ENCODE measurements at regions not wholly inside any gene's neighbourhood (a gene's known extent, or its start where the extent isn't known, plus 50 kb on each side); places are given as distances from the start of the nearest gene placed in this dataset.

DNA sequence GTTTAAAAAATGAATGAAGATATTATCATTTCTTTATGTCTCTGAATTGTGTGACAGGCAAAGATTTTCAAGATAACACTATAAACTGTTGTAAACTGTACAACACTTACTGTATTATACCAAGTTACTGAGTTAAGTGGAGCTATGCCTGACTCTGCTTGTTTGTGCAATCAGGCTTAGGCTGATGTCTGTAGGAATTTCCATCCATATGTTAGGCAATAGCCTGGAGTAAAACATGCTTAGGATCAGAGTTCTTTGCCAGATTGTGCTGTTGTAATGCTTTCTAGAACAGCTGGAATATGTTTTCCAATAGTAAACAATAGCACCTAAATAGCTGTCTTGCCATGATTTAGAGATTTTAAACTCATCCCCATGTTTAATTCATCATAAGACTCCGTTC lies 1496.7 kb downstream of the CDH11 start:
- Mint-ChIP-seq H3K9me3 (peaks cover 1% of the 10 kb centered on the region), H3K27me3 (ENCODE audit: low read depth) (no peaks in the 10 kb centered on the region), H3K4me3 (no peak overlapping the region), H3K36me3 (ENCODE audit: low read depth) (no peaks in the 10 kb centered on the region), H3K4me1 (no peaks in the 10 kb centered on the region), H3K27ac (no peak overlapping the region)
- TF ChIP-seq, protein P1, sequence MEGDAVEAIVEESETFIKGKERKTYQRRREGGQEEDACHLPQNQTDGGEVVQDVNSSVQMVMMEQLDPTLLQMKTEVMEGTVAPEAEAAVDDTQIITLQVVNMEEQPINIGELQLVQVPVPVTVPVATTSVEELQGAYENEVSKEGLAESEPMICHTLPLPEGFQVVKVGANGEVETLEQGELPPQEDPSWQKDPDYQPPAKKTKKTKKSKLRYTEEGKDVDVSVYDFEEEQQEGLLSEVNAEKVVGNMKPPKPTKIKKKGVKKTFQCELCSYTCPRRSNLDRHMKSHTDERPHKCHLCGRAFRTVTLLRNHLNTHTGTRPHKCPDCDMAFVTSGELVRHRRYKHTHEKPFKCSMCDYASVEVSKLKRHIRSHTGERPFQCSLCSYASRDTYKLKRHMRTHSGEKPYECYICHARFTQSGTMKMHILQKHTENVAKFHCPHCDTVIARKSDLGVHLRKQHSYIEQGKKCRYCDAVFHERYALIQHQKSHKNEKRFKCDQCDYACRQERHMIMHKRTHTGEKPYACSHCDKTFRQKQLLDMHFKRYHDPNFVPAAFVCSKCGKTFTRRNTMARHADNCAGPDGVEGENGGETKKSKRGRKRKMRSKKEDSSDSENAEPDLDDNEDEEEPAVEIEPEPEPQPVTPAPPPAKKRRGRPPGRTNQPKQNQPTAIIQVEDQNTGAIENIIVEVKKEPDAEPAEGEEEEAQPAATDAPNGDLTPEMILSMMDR (IDR thresholded peaks at IDR 0.05; ENCODE audit: unreplicated experiment in 3 of 3), result no peak

DNA sequence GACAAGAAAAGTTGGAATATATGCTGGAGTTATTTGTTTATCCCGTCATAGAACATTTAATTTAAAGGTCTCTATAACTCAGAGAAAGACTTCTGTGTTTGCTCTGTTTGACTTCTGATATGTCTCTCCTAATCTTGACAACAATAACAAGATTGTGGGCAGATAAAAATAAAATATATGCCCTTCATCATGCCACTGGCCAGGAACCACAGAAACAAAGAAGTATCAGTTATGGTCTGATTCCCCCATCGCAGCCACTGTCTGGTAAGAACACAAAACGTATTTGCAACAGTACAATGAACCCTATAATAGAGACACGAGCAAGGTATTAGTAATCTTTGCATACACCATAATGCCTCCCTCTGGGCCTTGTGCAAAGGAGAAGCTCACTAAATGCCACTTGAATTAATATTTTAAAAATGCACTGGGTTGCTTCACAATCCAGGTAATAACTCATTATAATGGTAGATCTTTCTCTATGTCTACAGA lies 1498.3 kb downstream of the CDH11 start:
- TF ChIP-seq, protein P1 (IDR thresholded peaks at IDR 0.05; ENCODE audit: unreplicated experiment in 3 of 3), result no peak
- H3K9me3 Mint-ChIP-seq, result no peaks in the 10 kb centered on the region
- no peaks in the 10 kb centered on the region for H3K4me1 Mint-ChIP-seq
- H3K27me3 Mint-ChIP-seq (ENCODE audit: low read depth), result no peaks in the 10 kb centered on the region
- no peak overlapping the region for H3K27ac Mint-ChIP-seq
- H3K4me3 Mint-ChIP-seq, result no peak overlapping the region
- H3K36me3 Mint-ChIP-seq (ENCODE audit: low read depth), result no peaks in the 10 kb centered on the region

DNA sequence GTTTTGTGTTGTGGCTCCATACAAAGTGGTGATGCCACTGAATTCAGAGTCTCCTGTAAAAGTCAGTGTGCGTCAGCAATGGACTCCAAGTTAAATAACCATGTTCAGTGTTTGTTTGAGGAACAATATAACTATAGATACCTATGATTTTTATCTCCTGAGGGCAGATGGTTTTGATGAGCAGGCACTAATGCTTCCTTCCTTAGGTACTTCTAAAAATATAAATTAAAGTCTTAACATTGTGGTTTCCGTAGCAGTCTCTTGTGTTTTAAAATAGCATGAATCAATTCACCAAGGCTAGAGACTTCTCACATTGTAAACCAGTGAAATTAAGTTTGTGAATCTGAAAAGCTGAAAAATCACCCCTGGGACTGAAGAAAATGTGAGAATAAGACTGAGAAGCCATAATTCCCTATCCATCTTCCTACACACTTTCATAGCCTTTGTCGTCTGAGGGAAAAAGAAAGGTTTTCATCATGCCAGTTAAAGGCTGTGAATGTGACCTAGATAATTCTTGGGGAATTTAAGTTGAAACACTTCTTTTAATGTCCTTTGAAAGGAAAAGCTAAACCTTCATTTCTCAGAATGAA lies 1502.9 kb downstream of the CDH11 start:
- no peaks in the 10 kb centered on the region for H3K9me3 Mint-ChIP-seq
- H3K4me3 Mint-ChIP-seq, result no peak overlapping the region
- no peaks in the 10 kb centered on the region for H3K27me3 Mint-ChIP-seq (ENCODE audit: low read depth)
- no peaks in the 10 kb centered on the region for H3K4me1 Mint-ChIP-seq
- H3K36me3 Mint-ChIP-seq (ENCODE audit: low read depth), result no peaks in the 10 kb centered on the region
- TF ChIP-seq, protein P1 (IDR thresholded peaks at IDR 0.05; ENCODE audit: unreplicated experiment in 3 of 3), result no peak
- no peak overlapping the region for H3K27ac Mint-ChIP-seq

DNA sequence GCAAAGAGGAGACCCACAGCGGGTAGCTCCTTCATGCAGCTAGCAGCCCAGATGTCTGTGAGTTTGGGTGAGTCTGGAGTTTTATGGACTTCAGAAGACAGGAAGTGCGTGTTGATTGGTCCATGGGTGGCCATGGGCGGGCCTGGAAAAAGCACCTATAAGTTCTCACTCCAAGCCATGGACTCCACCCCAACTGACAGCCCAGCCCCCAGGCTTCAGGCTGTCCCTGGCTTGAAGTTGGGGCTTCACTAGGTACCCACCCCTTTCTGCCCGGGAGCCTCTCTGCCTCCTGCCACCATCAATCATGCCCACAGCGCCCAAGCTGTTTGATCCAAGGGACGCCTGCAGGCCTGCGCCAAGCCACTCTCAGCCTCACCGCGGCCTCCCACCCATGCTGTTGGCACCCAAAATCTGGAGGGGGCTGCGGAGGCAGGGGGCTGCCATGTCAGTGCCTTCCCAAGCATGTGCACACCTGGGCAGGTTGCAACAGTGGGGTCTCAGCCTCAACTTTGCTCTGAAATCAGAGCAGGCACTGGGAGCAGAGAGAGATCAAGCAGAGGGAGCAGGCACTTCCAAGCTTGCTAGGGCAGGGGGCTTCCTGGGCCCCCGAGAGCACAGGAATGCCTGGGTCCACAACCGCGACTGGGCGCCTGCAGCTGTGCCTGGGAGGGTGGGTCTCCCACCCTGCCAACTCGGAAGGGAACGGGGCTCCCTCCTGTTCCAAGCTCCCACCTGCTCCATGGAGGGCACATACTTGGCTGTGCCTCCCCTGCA lies 1503.7 kb downstream of the CDH11 start:
- Mint-ChIP-seq H3K36me3 (ENCODE audit: low read depth) (no peaks in the 10 kb centered on the region), H3K4me1 (no peaks in the 10 kb centered on the region), H3K4me3 (no peak overlapping the region), H3K27ac (no peak overlapping the region), H3K27me3 (ENCODE audit: low read depth) (no peaks in the 10 kb centered on the region), H3K9me3 (peaks cover 7% of the 10 kb centered on the region)
- TF ChIP-seq, protein P1 (IDR thresholded peaks at IDR 0.05; ENCODE audit: unreplicated experiment in 3 of 3), result no peak

DNA sequence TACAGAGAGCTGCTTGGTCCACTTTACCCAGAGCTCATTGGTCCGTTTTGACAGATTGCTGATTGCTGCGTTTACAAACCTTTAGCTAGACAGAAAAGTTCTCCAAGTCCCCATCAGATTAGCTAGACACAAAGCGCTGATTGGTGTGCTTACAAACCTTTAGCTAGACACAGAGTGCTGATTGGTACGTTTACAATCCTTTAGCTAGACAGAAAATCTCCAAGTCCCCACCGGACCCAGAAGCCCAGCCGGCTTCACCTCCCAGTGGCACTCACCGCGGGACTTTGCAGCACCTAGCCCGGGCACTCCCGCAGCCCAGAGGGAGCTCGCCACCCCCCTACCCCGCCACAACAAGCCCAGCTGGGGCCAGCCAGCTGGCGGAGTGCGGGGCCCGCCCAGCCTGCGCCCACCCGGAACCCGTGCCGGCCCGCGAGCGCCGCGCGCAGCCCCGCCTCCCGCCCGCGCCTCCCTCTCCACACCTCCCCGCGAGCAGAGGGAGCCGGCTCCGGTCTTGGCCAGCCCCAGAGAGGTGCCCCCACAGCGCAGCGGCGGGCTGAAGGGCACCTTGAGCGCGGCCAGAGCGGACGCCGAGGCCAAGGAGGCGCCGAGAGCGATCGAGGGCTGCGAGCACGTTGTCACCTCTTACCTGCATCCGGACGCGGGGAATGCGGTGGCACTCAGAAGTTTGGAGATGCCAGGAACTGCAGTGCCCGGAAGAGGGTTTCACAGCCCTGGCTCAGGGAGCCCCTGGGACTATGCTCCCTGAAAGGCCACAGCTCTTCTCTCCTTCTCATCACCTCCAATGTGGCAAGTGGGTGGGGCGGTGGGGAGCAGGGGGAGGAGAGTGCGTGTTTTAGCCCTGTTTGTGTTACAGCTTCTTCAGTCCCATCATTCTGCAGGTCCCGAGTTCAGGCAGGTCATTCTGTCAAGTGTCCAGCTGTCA lies 1504.5 kb downstream of the CDH11 start:
- H3K36me3 Mint-ChIP-seq (ENCODE audit: low read depth), result no peaks in the 10 kb centered on the region
- no peaks in the 10 kb centered on the region for H3K4me1 Mint-ChIP-seq
- H3K4me3 Mint-ChIP-seq, result no peak overlapping the region
- peaks cover 7% of the 10 kb centered on the region for H3K9me3 Mint-ChIP-seq
- no peak overlapping the region for H3K27ac Mint-ChIP-seq
- TF ChIP-seq, protein P1 (IDR thresholded peaks at IDR 0.05; ENCODE audit: unreplicated experiment in 3 of 3), result no peak
- H3K27me3 Mint-ChIP-seq (ENCODE audit: low read depth), result no peaks in the 10 kb centered on the region

Data from nephron (organoid).